ENCODE measurements at regions not wholly inside any gene's neighbourhood (a gene's known extent, or its start where the extent isn't known, plus 50 kb on each side); places are given as distances from the start of the nearest gene placed in this dataset.

DNA sequence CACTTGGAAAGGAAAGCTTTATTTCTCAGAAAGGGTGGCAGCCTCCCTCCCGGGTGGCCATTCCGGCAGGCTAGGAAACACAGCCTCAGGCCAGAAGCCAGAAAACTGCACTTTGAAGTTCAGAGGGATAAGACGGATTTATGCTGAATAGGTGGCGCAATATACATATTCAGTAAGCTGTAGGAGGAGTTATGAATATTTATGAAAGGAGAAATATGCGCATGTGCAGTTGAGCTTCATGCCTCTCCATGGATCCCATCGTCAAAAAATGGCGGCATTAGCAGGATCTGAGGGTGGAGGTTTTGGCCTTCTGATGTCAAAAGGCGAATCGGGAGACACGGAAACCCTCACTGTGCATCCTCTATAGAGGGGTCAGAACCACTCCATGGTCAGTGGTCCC is 82.3 kb downstream of the KATNIP start:
- ATAC-seq: no peak
- Histone ChIP-seq H3K4me2 (ENCODE audit: insufficient read depth, low read length) (no peak overlapping the region), H3K4me3 (no peak overlapping the region), H3K79me2 (ENCODE audit: control insufficient read depth, insufficient read depth, low read length) (no peaks in the 10 kb centered on the region), H4K20me1 (replicated peaks; ENCODE audit: control insufficient read depth, insufficient read depth, low read length) (no peaks in the 10 kb centered on the region), H3K27me3 (ENCODE audit: control insufficient read depth in 2 of 2, insufficient read depth in 2 of 2, low read length in 2 of 2) (no peaks in the 10 kb centered on the region), H3K9me1 (ENCODE audit: control insufficient read depth, insufficient read depth, low read length) (no peaks in the 10 kb centered on the region), H3K4me1 (replicated peaks in 1 of 2; ENCODE audit: control insufficient read depth in 2 of 2, insufficient read depth in 2 of 2, low read length in 2 of 2) (0 out of 5 replicates have a peak, but pooled peaks cover 0 to under 1% of the 10 kb centered on the region in 2 experiments), H3K36me3 (ENCODE audit: control insufficient read depth, insufficient read depth, low read length) (no peaks in the 10 kb centered on the region), H3K9ac (ENCODE audit: insufficient read depth in 1 of 2, low read depth in 2 of 2, low read length in 2 of 2) (no peak overlapping the region), H3K27ac (ENCODE audit: extremely low read depth, low read depth, low read length) (no peak overlapping the region), H2AFZ (ENCODE audit: low read depth, low read length) (no peak overlapping the region), H3K9me3 (replicated peaks; ENCODE audit: control insufficient read depth, insufficient read depth, low read depth, low read length) (no peaks in the 10 kb centered on the region)
- ChIA-PET CTCF (ENCODE audit: low intra/inter-chr PET ratio) (no interaction called here), POLR2A (interaction anchor here (0.6 kb wide), 2 partner anchors 61 to 83 kb away, joined by 3 read pairs; partner anchors contain the start of gene GTF3C1)
- no TSS peak for BruUV-seq (replicated peaks)
- DNase-seq (ENCODE audit: extremely low read depth in 1 of 4, low spot score in 3 of 4): no peak
- WGBS (ENCODE audit: insufficient coverage, low coverage, missing lambda C conversion rate): 90% methylated on average over 10 of the region's 10 CpGs
- no peak for TF ChIP-seq FUS (optimal IDR thresholded peaks at IDR 0.05; ENCODE audit: low read depth, low read length)
- no peak for TF ChIP-seq ELF1 (tag; IDR thresholded peaks at IDR 0.05)
- TF ChIP-seq, protein P1, sequence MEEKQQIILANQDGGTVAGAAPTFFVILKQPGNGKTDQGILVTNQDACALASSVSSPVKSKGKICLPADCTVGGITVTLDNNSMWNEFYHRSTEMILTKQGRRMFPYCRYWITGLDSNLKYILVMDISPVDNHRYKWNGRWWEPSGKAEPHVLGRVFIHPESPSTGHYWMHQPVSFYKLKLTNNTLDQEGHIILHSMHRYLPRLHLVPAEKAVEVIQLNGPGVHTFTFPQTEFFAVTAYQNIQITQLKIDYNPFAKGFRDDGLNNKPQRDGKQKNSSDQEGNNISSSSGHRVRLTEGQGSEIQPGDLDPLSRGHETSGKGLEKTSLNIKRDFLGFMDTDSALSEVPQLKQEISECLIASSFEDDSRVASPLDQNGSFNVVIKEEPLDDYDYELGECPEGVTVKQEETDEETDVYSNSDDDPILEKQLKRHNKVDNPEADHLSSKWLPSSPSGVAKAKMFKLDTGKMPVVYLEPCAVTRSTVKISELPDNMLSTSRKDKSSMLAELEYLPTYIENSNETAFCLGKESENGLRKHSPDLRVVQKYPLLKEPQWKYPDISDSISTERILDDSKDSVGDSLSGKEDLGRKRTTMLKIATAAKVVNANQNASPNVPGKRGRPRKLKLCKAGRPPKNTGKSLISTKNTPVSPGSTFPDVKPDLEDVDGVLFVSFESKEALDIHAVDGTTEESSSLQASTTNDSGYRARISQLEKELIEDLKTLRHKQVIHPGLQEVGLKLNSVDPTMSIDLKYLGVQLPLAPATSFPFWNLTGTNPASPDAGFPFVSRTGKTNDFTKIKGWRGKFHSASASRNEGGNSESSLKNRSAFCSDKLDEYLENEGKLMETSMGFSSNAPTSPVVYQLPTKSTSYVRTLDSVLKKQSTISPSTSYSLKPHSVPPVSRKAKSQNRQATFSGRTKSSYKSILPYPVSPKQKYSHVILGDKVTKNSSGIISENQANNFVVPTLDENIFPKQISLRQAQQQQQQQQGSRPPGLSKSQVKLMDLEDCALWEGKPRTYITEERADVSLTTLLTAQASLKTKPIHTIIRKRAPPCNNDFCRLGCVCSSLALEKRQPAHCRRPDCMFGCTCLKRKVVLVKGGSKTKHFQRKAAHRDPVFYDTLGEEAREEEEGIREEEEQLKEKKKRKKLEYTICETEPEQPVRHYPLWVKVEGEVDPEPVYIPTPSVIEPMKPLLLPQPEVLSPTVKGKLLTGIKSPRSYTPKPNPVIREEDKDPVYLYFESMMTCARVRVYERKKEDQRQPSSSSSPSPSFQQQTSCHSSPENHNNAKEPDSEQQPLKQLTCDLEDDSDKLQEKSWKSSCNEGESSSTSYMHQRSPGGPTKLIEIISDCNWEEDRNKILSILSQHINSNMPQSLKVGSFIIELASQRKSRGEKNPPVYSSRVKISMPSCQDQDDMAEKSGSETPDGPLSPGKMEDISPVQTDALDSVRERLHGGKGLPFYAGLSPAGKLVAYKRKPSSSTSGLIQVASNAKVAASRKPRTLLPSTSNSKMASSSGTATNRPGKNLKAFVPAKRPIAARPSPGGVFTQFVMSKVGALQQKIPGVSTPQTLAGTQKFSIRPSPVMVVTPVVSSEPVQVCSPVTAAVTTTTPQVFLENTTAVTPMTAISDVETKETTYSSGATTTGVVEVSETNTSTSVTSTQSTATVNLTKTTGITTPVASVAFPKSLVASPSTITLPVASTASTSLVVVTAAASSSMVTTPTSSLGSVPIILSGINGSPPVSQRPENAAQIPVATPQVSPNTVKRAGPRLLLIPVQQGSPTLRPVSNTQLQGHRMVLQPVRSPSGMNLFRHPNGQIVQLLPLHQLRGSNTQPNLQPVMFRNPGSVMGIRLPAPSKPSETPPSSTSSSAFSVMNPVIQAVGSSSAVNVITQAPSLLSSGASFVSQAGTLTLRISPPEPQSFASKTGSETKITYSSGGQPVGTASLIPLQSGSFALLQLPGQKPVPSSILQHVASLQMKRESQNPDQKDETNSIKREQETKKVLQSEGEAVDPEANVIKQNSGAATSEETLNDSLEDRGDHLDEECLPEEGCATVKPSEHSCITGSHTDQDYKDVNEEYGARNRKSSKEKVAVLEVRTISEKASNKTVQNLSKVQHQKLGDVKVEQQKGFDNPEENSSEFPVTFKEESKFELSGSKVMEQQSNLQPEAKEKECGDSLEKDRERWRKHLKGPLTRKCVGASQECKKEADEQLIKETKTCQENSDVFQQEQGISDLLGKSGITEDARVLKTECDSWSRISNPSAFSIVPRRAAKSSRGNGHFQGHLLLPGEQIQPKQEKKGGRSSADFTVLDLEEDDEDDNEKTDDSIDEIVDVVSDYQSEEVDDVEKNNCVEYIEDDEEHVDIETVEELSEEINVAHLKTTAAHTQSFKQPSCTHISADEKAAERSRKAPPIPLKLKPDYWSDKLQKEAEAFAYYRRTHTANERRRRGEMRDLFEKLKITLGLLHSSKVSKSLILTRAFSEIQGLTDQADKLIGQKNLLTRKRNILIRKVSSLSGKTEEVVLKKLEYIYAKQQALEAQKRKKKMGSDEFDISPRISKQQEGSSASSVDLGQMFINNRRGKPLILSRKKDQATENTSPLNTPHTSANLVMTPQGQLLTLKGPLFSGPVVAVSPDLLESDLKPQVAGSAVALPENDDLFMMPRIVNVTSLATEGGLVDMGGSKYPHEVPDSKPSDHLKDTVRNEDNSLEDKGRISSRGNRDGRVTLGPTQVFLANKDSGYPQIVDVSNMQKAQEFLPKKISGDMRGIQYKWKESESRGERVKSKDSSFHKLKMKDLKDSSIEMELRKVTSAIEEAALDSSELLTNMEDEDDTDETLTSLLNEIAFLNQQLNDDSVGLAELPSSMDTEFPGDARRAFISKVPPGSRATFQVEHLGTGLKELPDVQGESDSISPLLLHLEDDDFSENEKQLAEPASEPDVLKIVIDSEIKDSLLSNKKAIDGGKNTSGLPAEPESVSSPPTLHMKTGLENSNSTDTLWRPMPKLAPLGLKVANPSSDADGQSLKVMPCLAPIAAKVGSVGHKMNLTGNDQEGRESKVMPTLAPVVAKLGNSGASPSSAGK (IDR thresholded peaks at IDR 0.05): no peak
- TF ChIP-seq GATAD2B (IDR thresholded peaks at IDR 0.05; ENCODE audit: borderline replicate concordance): no peak
- TF ChIP-seq PHF20 (IDR thresholded peaks at IDR 0.05; ENCODE audit: partially characterized antibody): no peak
- TF ChIP-seq ZNF23 (CRISPR knock-in tag; IDR thresholded peaks at IDR 0.05): no peak
- TF ChIP-seq NCOR1 (IDR thresholded peaks at IDR 0.05): no peak
- no peak for TF ChIP-seq SPI1 (IDR thresholded peaks at IDR 0.05; ENCODE audit: borderline replicate concordance, low read depth, low read length)
- in situ Hi-C loops (cut with MboI) (no loop called here), intact Hi-C loops (cut with micrococcal nuclease) (no loop called here)
- FAIRE-seq: no peak
